Stimulated activated CD4-positive, alpha-beta T cell treated with anti-CD3 and anti-CD28 coated beads, TNF-alpha, amount 100 ng/mL, for 24 hours (primary cell): ENCODE measurements at regions not wholly inside any gene's neighbourhood (a gene's known extent, or its start where the extent isn't known, plus 50 kb on each side); places are given as distances from the start of the nearest gene placed in this dataset.

ENCODE experiments used
- DNase-seq, 3 experiments: peaks; one replicate each; pipeline ENCODE4 v3.0.0-alpha.2; 2020; ENCODE audit warnings: low read depth in 3 of 3

GRCh38 chr3:168248383-168249204 is 152.9 kb upstream of the GOLIM4 start:
- DNase-seq: no peak

- no peak for DNase-seq
These were observed 145.4 kb upstream of the GOLIM4 start for GRCh38 chr3:168241156-168241555.

GRCh38 chr3:168239287-168239686 is 143.6 kb upstream of the GOLIM4 start:
- no peak for DNase-seq

- DNase-seq: no peak
These were observed 137.3 kb upstream of the GOLIM4 start for GRCh38 chr3:168233001-168233400.

GRCh38 chr3:168223085-168223484 is 127.4 kb upstream of the GOLIM4 start:
- no peak for DNase-seq

DNA sequence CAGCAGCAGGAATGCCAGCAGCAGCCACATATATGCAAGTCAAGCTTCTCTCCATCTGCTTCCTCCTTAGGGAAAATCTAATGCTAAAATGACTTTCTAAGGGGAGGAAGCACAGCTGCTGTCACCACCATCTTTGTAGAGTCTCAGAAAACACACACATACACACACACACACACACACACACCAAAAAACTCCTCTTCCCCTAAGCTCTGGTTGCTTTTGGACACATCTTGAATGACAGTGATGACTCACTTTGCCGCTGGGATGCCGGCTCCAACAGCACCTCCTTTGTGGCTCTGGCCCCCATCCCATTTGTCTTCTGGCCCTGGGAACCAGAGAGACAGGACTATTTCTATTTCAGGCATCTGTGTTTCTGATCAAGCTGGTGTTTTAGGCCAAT is 124.8 kb upstream of the GOLIM4 start:
- DNase-seq: no peak

DNA sequence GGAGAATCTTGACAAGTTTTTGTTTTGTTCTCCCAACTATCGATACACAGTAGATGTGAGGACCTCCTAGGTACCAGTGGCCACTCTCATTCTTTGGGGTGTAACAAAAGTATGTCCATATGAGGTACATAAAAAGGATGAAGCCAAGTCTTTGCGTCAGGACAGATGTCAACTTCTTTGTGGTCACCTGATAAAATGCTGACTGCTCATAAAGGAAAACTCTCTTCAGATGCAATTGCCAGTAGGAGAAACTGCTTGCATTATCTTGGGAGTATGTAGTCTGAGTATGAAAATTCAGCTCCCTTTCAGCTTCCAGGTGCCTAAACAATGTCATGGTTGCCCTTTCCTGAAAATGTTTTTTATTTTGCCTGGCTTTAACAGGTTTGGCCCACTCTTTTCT is 123.8 kb upstream of the GOLIM4 start:
- no peak for DNase-seq

DNA sequence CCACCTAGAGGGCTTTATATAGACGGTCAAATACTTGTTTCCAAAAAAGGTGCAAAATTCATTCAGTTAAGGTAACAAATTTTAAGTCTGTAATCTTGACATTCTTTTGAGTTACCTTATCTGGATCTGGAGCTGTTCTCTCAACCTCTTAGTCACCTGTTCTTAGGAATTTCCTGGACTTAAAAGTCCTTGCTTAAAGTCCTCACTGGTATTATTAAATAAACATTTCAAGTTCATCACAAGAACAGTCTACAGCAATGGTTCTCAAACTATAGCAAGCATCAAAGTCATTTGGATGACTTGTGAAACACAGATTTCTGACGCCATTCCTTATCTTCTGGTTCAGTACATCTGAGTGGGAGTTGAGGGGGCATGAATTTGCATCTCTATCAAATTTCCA is 122.9 kb upstream of the GOLIM4 start:
- DNase-seq: no peak

DNA sequence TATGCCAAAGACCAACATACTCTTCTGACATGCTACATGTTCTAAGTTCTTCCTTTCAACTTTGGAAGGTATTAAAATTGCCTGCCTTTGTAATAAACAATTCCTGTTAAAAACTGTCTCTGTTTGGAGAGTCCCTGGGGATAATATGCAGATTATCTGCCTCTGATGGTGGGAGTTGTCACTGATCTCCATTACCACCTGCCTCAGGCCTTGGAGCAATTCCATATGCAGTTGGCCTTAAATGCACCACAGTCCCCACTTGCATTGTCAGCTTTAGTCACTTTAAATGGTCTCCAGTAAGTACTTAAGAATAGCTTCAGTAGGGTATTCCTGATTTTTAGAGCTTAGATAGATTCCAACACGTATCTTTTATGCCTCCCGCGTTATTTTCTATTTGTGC is 121.1 kb upstream of the GOLIM4 start:
- no peak for DNase-seq

DNA sequence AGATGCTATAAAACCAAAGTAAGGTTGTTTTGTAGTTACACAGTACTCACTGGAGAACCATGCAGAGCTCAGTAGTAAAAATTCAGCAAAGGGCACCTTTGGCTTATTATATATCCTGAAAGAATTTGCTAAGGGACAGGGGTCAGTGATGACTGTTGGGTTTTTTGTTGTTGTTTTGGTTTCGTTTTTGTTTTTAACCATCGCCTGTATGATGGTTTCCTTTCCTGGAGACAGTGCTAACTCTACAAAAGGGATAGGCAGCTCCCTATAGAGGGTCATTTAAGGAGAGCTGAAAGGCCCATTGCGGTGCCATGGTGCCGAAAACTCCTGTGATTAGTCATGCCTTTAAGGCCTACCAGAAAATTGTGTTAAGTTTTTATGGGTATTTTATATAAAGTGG is 118.2 kb upstream of the GOLIM4 start:
- DNase-seq: no peak

- no peak for DNase-seq
These were observed 117.1 kb upstream of the GOLIM4 start for GRCh38 chr3:168212664-168213285.

GRCh38 chr3:168205451-168205850 is 109.7 kb upstream of the GOLIM4 start:
- DNase-seq: no peak

DNA sequence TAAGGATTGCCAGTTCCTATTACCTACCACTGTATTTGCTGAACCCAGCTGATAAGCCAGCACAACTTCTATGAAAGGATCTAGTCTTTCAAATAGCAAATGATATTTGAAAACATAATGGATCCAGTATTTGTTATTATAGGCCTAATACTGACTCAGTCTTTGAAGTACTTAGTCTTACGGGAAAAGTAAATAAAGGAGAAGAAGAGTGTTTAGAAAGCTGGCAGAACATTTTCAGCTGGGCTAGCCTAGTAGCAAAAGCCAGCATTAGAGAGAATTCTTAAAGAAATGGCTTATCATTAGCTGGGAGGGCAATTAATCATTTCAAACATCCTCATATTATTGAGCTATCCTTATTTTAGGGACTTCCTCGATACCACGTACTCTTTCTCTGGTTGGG is 101.4 kb upstream of the GOLIM4 start:
- no peak for DNase-seq

DNA sequence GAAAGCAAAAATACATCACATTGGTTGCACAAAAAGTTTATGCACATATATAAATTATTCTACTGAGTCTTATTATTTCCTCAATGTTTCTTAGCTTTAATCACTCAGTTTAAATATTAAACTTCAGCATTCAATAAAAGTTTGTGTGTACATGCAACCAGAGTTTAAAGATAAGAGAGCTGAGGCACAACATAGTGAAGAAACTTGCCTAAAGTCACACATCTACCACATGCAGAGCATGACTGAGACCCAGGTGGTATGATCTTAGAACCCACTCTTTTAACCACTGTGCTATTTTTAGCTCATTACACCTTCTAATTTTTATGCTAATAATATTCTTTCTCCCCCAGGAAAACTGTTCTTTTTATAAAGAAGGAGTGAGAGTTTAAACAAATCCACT is 96.1 kb upstream of the GOLIM4 start:
- DNase-seq: no peak

DNA sequence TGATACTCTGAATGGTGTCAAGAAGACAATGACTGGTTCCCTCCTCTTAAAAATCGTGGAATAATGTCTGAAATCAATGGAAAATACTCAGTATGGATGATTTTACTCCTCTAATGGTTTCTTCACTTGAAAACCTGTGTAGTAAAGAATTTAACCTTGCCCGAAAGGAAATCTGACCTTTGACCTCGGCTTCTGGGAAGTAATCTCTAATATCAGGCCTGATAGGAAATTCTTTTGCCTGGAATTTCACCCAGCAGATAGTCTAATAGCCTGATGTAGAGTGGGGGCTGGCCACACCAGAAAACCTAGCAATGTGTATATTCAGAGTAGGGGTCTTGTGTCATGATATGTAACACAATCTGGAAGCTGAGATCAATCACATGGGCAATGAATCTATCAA is 91.5 kb upstream of the GOLIM4 start:
- no peak for DNase-seq

DNA sequence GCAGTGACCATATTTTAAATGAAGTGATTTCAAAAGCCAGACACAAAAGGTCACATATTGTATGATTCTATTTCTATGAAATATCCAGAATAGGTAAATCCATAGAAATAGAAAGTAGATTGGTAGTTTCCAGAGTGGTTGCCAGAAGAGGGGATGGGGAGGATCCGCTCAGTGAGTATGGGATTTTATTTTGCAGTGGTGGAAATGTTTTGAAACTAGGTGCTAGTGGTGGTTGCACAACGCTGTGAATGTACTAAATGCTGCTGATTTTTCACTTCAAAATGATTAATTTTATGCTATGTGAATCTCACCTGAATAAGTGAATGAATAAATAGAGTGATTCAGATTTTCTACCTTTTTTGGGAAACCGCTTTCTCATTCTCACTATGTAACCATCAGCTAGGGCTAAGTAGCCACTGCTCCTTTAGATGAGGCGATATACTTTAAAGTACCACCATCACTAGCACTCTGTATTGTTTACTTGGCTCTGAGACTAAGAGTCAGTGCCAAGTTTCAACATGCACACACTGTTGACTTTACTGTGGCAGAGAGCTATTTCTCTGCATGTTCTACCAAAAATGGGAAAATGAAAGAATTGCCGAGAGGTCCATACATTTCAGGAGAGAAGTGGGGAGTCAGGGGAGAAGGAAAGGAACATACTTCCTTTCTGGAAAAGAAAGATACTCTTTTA is 90.7 kb upstream of the GOLIM4 start:
- no peak for DNase-seq

DNA sequence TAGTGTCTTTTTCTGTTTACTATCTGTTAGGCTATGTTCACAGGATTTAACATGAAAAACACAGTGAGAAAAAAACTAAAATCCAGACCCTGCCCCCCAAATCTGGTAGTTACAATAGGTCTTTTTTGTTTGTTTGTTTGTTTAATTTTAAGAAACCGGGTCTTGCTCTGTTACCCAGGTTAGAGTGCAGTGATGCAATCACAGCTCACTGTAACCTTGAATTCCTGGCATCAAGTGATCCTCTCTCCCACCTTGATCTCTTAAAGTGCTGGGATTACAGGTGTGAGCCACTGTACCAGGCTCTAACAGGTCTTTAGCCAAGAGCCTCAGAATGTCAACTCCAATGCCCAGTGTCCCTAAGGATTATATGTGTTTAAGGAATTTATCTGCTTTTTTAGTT is 88.0 kb upstream of the GOLIM4 start:
- no peak for DNase-seq

DNA sequence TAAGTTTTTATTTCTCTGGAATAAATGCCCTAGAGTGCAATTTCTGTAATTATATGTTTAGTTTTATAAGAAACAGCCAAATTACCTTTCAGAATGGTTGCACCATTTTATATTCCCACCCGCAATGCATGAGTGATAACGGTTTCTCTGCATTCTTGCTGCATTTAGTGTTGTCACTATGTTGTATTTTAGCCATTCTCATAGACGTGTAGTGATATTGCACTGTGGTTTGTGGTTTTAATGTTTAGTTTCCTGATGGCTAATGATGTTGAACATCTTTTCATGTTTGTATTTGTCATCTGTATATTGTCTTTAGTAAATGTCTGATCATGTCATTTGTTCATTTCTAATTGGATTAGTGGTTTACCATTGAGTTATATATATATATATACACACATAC is 73.0 kb upstream of the GOLIM4 start:
- DNase-seq: no peak

GRCh38 chr3:168165390-168166269 is 69.9 kb upstream of the GOLIM4 start:
- DNase-seq: no peak

DNA sequence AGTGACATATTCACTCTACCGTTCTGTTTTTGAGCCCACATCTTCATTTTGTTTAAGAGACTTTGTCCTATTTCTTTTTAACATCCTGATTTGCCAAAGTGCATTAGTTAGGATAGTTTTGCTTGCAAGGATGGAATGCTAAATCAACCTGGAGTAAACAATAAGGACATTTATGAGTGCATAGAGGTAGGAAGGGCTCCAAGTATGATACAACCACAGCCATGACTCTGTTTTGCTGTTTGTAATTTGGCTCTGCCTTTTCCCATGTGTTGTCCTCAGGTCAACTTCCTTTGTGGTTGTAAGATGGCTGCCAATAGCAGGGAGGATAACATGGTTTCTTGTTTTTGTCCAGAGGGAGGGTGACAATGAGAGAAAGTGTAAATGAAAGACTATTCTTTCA is 66.4 kb upstream of the GOLIM4 start:
- no peak for DNase-seq

- DNase-seq: no peak
These were observed 66.0 kb upstream of the GOLIM4 start for GRCh38 chr3:168161696-168162095.

GRCh38 chr3:168157903-168158302 is 62.2 kb upstream of the GOLIM4 start:
- DNase-seq: no peak
